ENCODE measurements at regions not wholly inside any gene's neighbourhood (a gene's known extent, or its start where the extent isn't known, plus 50 kb on each side); places are given as distances from the start of the nearest gene placed in this dataset.
"Not testable (repeated sequence)": the region's sequence is repeated elsewhere in the genome, so short reads cannot be mapped to it uniquely, and the experiment has no call there.

- DNase-seq (ENCODE audit: low spot score), result no peak
These were observed 284.0 kb upstream of the PMFBP1 start for GRCh38 chr16:72455743-72456659.

GRCh38 chr16:72453856-72454255 lies 281.9 kb upstream of the PMFBP1 start:
- DNase-seq (ENCODE audit: low spot score), result not testable (repeated sequence)

GRCh38 chr16:72444696-72445095 lies 272.7 kb upstream of the PMFBP1 start:
- no peak for DNase-seq (ENCODE audit: low spot score)

- DNase-seq (ENCODE audit: low spot score), result peak; percentile 7
These were observed 271.9 kb upstream of the PMFBP1 start for GRCh38 chr16:72443809-72444208.

GRCh38 chr16:72442385-72443158 lies 270.6 kb upstream of the PMFBP1 start:
- DNase-seq (ENCODE audit: low spot score), result no peak

- DNase-seq (ENCODE audit: low spot score), result no peak
These were observed 265.9 kb upstream of the PMFBP1 start for GRCh38 chr16:72437891-72438290.

- peak; percentile 43 for DNase-seq (ENCODE audit: low spot score)
These were observed 262.2 kb upstream of the PMFBP1 start for GRCh38 chr16:72434159-72434558.

GRCh38 chr16:72430121-72430520 lies 258.2 kb upstream of the PMFBP1 start:
- no peak for DNase-seq (ENCODE audit: low spot score)

DNA sequence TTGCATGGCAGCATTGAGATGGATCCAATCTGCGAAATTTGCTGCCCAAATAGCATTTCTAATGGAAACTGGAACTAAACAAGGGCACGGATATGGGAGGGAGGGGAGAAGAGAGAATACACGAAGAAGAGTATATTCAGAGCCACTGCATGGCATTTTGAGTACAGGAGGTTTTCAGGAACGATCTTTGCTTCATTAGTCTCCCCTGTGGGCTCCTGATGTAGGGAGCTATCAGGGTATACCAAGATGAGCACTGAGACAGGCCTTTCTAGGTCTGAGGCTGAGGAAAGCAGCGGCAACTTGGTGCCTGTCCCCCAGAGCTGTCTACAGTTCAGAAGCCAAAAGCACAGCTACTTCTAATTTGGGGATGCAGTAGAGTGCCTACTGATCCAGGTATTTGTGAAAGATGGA lies 257.7 kb upstream of the PMFBP1 start:
- DNase-seq (ENCODE audit: low spot score), result no peak

GRCh38 chr16:72428681-72429376 lies 256.9 kb upstream of the PMFBP1 start:
- DNase-seq (ENCODE audit: low spot score), result no peak

DNA sequence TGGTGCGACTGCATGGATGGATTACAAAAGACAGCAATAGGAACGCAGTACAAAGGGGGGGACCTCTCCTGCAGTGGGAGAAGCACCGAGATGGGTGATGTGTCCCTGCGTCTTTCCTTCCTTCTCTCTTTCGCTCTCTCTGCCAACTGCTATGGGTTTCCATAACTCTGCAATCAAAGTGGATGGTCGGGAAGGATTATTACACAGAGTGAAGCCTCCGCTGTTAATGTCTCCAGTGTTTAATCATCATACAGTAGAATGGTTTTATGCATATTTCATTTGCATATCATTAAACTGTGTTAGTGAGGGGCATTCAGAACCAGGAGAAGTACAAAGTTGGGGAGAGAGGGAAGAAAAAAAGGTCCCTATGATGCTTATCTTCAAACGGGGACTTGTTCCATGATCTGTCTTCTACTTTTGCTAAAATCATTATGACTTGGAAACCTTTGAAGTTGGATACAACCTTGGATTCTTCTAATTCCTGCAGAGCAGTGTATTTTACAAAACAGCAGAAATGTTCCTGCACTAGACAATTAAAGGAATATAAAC lies 255.9 kb upstream of the PMFBP1 start:
- DNase-seq (ENCODE audit: low spot score), result no peak

- no peak for DNase-seq (ENCODE audit: low spot score)
These were observed 255.3 kb upstream of the PMFBP1 start for GRCh38 chr16:72427051-72427782.

GRCh38 chr16:72426386-72426785 lies 254.4 kb upstream of the PMFBP1 start:
- no peak for DNase-seq (ENCODE audit: low spot score)

GRCh38 chr16:72425571-72426341 lies 253.8 kb upstream of the PMFBP1 start:
- DNase-seq (ENCODE audit: low spot score), result no peak

GRCh38 chr16:72424757-72425156 lies 252.8 kb upstream of the PMFBP1 start:
- no peak for DNase-seq (ENCODE audit: low spot score)

GRCh38 chr16:72422308-72422897 lies 250.4 kb upstream of the PMFBP1 start:
- DNase-seq (ENCODE audit: low spot score), result no peak

- DNase-seq (ENCODE audit: low spot score), result no peak
These were observed 247.7 kb upstream of the PMFBP1 start for GRCh38 chr16:72419638-72420037.

- no peak for DNase-seq (ENCODE audit: low spot score)
These were observed 243.4 kb upstream of the PMFBP1 start for GRCh38 chr16:72415379-72415778.

GRCh38 chr16:72410492-72410891 lies 238.5 kb upstream of the PMFBP1 start:
- DNase-seq (ENCODE audit: low spot score), result no peak

DNA sequence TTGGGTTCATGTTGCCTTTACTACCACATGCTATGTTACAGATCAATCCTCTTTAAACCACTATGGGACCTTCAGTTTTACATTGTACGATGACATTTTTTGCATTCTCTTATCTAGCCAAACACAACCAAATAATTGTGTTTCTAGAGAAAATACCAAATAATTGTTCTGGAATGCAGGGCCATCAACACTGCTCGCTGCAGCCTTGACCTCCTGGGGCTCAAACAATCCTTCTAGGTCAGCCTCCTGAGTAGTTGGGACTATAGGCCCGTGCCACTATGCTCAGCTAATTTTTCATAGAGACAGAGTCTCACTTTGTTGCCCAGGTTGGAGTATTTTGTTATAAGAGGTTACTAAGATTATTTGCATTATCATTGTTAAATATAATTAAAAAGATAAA lies 237.5 kb upstream of the PMFBP1 start:
- no peak for DNase-seq (ENCODE audit: low spot score)

All from RKO (cell line).